IMR-90 (cell line): ENCODE measurements at regions not wholly inside any gene's neighbourhood (a gene's known extent, or its start where the extent isn't known, plus 50 kb on each side); places are given as distances from the start of the nearest gene placed in this dataset.

Experiments used
- ATAC-seq: fragments of 200-7000 bp; cut with Tn5 transposase; 2 replicates; pipeline ENCODE4 v1.9.1; 2020; ENCODE audit warnings: low read depth, mild to moderate bottlenecking, moderate library complexity
- BruUV-seq: library from RNA; stranded (reverse); fragments of 400-500 nt; replicated peaks from 2 replicates; lab custom pipeline; 2021; lab: Mats Ljungman, UMichigan
- CTCF ChIA-PET: fragments of 300-600 bp; formaldehyde crosslinking; extraction: SDS; loops from one replicate; lab custom pipeline; 2021; ENCODE audit warnings: antibody characterized with exemption; lab: Yijun Ruan, JAX
- POLR2A ChIA-PET: fragments of 300-600 bp; sonication (Branson Sonifier 250); formaldehyde crosslinking; loops from one replicate; lab custom pipeline; 2022; ENCODE audit warnings: antibody characterized with exemption; ENCODE audit not compliant: unreplicated experiment; lab: Charles Lee
- DNase-seq: peaks from one replicate; pipeline ENCODE4 v3.0.0; 2013
- H2AFZ ChIP-seq: replicated peaks from 2 replicates; pipeline ENCODE3; 2013; ENCODE audit warnings: low read length, mild to moderate bottlenecking; ENCODE audit not compliant: poor library complexity
- H2AK5ac ChIP-seq: 2 replicates; pipeline ENCODE4 v1.6.1; 2013; ENCODE audit warnings: low read depth, low read length, inconsistent platforms
- H2AK9ac ChIP-seq: replicated peaks from 2 replicates; pipeline ENCODE3; 2013; ENCODE audit warnings: mild to moderate bottlenecking, low read depth, low read length, moderate library complexity; ENCODE audit not compliant: poor library complexity
- H2BK120ac ChIP-seq: 2 replicates; pipeline ENCODE4 v1.6.1; 2013; ENCODE audit warnings: low read depth, low read length, inconsistent platforms
- H2BK15ac ChIP-seq: 3 replicates; pipeline ENCODE4 v1.6.1; 2013; ENCODE audit warnings: low read depth, low read length, inconsistent platforms
- H2BK20ac ChIP-seq: 2 replicates; pipeline ENCODE4 v1.6.1; 2013; ENCODE audit warnings: low read depth, mild to moderate bottlenecking, inconsistent platforms, low read length, moderate library complexity
- H2BK5ac ChIP-seq: 2 replicates; pipeline ENCODE4 v1.6.1; 2013; ENCODE audit warnings: mild to moderate bottlenecking, low read depth, low read length, inconsistent platforms; ENCODE audit not compliant: poor library complexity, severe bottlenecking
- H3K14ac ChIP-seq: replicated peaks from 2 replicates; pipeline ENCODE4 v1.6.1; 2013; ENCODE audit warnings: low read depth, low read length, inconsistent platforms
- H3K18ac ChIP-seq: 2 replicates; pipeline ENCODE4 v1.6.1; 2013; ENCODE audit warnings: low read depth, low read length, control low read depth
- H3K23ac ChIP-seq: 2 replicates; pipeline ENCODE4 v1.6.1; 2013; ENCODE audit warnings: low read depth, low read length, inconsistent platforms
- H3K27ac ChIP-seq: 2 replicates; pipeline ENCODE4 v1.5.1; 2013; ENCODE audit warnings: mild to moderate bottlenecking, control low read depth, low read length; ENCODE audit not compliant: insufficient read depth
- H3K27me3 ChIP-seq: 2 replicates; pipeline ENCODE4 v1.6.1; 2013; ENCODE audit warnings: low read length; ENCODE audit not compliant: control insufficient read depth, insufficient read depth
- H3K36me3 ChIP-seq: 2 replicates; pipeline ENCODE4 v1.6.1; 2013; ENCODE audit warnings: low read length, mixed read lengths; ENCODE audit not compliant: control insufficient read depth, insufficient read depth
- H3K4ac ChIP-seq: 2 replicates; pipeline ENCODE4 v1.6.1; 2013; ENCODE audit warnings: low read depth, low read length, inconsistent platforms
- H3K4me1 ChIP-seq: 2 replicates; pipeline ENCODE4 v1.6.1; 2013; ENCODE audit warnings: low read length, mixed read lengths; ENCODE audit not compliant: control insufficient read depth, insufficient read depth
- H3K4me2 ChIP-seq: 2 replicates; pipeline ENCODE4 v1.6.1; 2013; ENCODE audit warnings: low read depth, mild to moderate bottlenecking, control low read depth, low read length, moderate library complexity
- H3K4me3 ChIP-seq: 2 replicates; pipeline ENCODE4 v1.5.1; 2013; ENCODE audit warnings: low read depth, mild to moderate bottlenecking, control low read depth, low read length, moderate library complexity; ENCODE audit not compliant: insufficient read depth
- H3K56ac ChIP-seq: 2 replicates; pipeline ENCODE4 v1.6.1; 2013; ENCODE audit warnings: low read length, inconsistent platforms; ENCODE audit not compliant: insufficient read depth; ENCODE audit errors: extremely low read depth
- H3K79me1 ChIP-seq, 2 experiments: 2 replicates each; pipeline ENCODE4 v1.6.1; 2013; ENCODE audit warnings: low read length in 2 of 2, inconsistent platforms in 1 of 2, low read depth in 1 of 2
- H3K9ac ChIP-seq: 2 replicates; pipeline ENCODE4 v1.6.1; 2013; ENCODE audit warnings: low read depth, low read length, control low read depth
- H3K9me1 ChIP-seq: 2 replicates; pipeline ENCODE4 v1.6.1; 2013; ENCODE audit warnings: low read length, inconsistent platforms; ENCODE audit not compliant: insufficient read depth
- H3K9me3 ChIP-seq: 2 replicates; pipeline ENCODE4 v1.6.1; 2013; ENCODE audit warnings: low read length; ENCODE audit not compliant: control insufficient read depth, insufficient read depth
- H4K20me1 ChIP-seq: 2 replicates; pipeline ENCODE4 v1.6.1; 2013; ENCODE audit warnings: low read length, inconsistent platforms; ENCODE audit not compliant: insufficient read depth
- H4K5ac ChIP-seq: 2 replicates; pipeline ENCODE4 v1.6.1; 2013; ENCODE audit warnings: mild to moderate bottlenecking, low read depth, low read length, control low read depth
- H4K8ac ChIP-seq, 2 experiments: 2 replicates each; pipeline ENCODE4 v1.6.1; 2013; ENCODE audit warnings: low read depth in 2 of 2, low read length in 2 of 2, control low read depth in 1 of 2, inconsistent platforms in 1 of 2
- H4K91ac ChIP-seq: 2 replicates; pipeline ENCODE4 v1.6.1; 2013; ENCODE audit warnings: low read depth, low read length, inconsistent platforms; ENCODE audit not compliant: insufficient read depth
- MAFK ChIP-seq: IDR thresholded peaks from 2 replicates; pipeline ENCODE4 v1.6.1; 2012; ENCODE audit warnings: low read depth, low read length, improper control_type of control experiment
- POLR2A ChIP-seq: IDR thresholded peaks from 2 replicates; pipeline ENCODE4 v1.6.1; 2012; ENCODE audit warnings: mild to moderate bottlenecking, low read depth, low read length
- WGBS, 2 experiments: methylation state at CpG; one replicate each; pipeline versions ENCODE4 v1.1.5 to v1.1.7; 2013; ENCODE audit warnings: missing lambda C conversion rate in 2 of 2; ENCODE audit not compliant: insufficient read length in 1 of 2; ENCODE audit errors: extremely low coverage in 2 of 2; 5-methylcytosine and 5-hydroxymethylcytosine counted together
- dilution Hi-C: fragments of 300-500 bp; cut with HindIII; formaldehyde crosslinking; loops from one replicate; pipeline ENCODE4 v1.14.3; 2018; ENCODE audit warnings: low sequenced_read_pairs; ENCODE audit not compliant: unreplicated experiment
- in situ Hi-C: fragments of 300-500 bp; cut with MboI; formaldehyde crosslinking; loops from 3 replicates; pipeline ENCODE4 v1.14.3; 2019; ENCODE audit warnings: low sequenced_read_pairs, inconsistent platforms, mixed read lengths
- intact Hi-C: fragments of 100-400 bp; cut with micrococcal nuclease; formaldehyde crosslinking; loops from 2 replicates; pipeline ENCODE4 v1.10.0; 2022

GRCh38 chr5:38695021-38695958 lies 138.8 kb upstream of the LIFR start:
- no peak overlapping the region for H2AK9ac ChIP-seq
- no peaks in the 10 kb centered on the region for H4K20me1 ChIP-seq
- H3K9ac ChIP-seq, result no peak overlapping the region
- no peak overlapping the region for H3K23ac ChIP-seq
- ChIA-PET POLR2A (no interaction called here), CTCF (interaction anchor here (0.7 kb wide), 1 partner anchor 18 kb away, joined by 3 read pairs; no protein-coding TSS in a partner anchor)
- H3K27ac ChIP-seq, result no peak overlapping the region
- H4K8ac ChIP-seq, result no peak overlapping the region
- intact Hi-C loops (no loop called here), dilution Hi-C loops (no loop called here), in situ Hi-C loops (no loop called here)
- no peak overlapping the region for H2BK5ac ChIP-seq
- no peak overlapping the region for H4K91ac ChIP-seq
- no peak overlapping the region for H3K4me2 ChIP-seq
- H3K36me3 ChIP-seq, result no peaks in the 10 kb centered on the region
- no peaks in the 10 kb centered on the region for H3K9me3 ChIP-seq
- no peaks in the 10 kb centered on the region; the same call in none of the 2 replicates for H3K27me3 ChIP-seq
- no peak overlapping the region for H3K4me3 ChIP-seq
- ATAC-seq (peak; percentile 81), DNase-seq (no peak)
- H3K79me1 ChIP-seq, result no peaks in the 10 kb centered on the region
- no peak overlapping the region for H3K4ac ChIP-seq
- H3K56ac ChIP-seq, result no peak overlapping the region
- no peak overlapping the region for H2BK15ac ChIP-seq
- WGBS, 2 experiments, result no CpG with 5 or more reads among the region's 9 CpGs
- H2AK5ac ChIP-seq, result no peak overlapping the region
- H3K14ac ChIP-seq, result no peak overlapping the region
- no peak overlapping the region for H2BK120ac ChIP-seq
- H3K4me1 ChIP-seq, result peaks cover 6% of the 10 kb centered on the region; the same call in 1 of the 2 replicates
- H2AFZ ChIP-seq, result no peak overlapping the region
- no peak overlapping the region for H4K5ac ChIP-seq
- H3K9me1 ChIP-seq, result no peaks in the 10 kb centered on the region
- no TSS peak for BruUV-seq
- TF ChIP-seq POLR2A, result no peak
- peak; percentile 90 for TF ChIP-seq MAFK
- H3K18ac ChIP-seq, result no peak overlapping the region; the same call in 1 of the 2 replicates
- no peak overlapping the region for H2BK20ac ChIP-seq
